ENCODE measurements at regions not wholly inside any gene's neighbourhood (a gene's known extent, or its start where the extent isn't known, plus 50 kb on each side); places are given as distances from the start of the nearest gene placed in this dataset.
"Not testable (repeated sequence)": the region's sequence is repeated elsewhere in the genome, so short reads cannot be mapped to it uniquely, and the experiment has no call there.

GRCh38 chr18:1394426-1394825 is 489.8 kb downstream of the ADCYAP1 start:
- DNase-seq (ENCODE audit: low read depth in 2 of 2, low spot score in 1 of 2), result no peak

GRCh38 chr18:1394966-1395365 is 490.3 kb downstream of the ADCYAP1 start:
- DNase-seq (ENCODE audit: low read depth in 2 of 2, low spot score in 1 of 2), result no peak

- no peak for DNase-seq (ENCODE audit: low read depth in 2 of 2, low spot score in 1 of 2)
These were observed 503.7 kb downstream of the ADCYAP1 start for GRCh38 chr18:1408376-1408775.

GRCh38 chr18:1412655-1413322 is 508.1 kb downstream of the ADCYAP1 start:
- no peak for DNase-seq (ENCODE audit: low read depth in 2 of 2, low spot score in 1 of 2)

GRCh38 chr18:1413323-1413675 is 508.6 kb downstream of the ADCYAP1 start:
- no peak for DNase-seq (ENCODE audit: low read depth in 2 of 2, low spot score in 1 of 2)

GRCh38 chr18:1416074-1416473 is 511.4 kb downstream of the ADCYAP1 start:
- DNase-seq (ENCODE audit: low read depth in 2 of 2, low spot score in 1 of 2), result no peak

GRCh38 chr18:1421502-1421901 is 516.8 kb downstream of the ADCYAP1 start:
- no peak for DNase-seq (ENCODE audit: low read depth in 2 of 2, low spot score in 1 of 2)

GRCh38 chr18:1422634-1423033 is 518.0 kb downstream of the ADCYAP1 start:
- no peak for DNase-seq (ENCODE audit: low read depth in 2 of 2, low spot score in 1 of 2)

- DNase-seq (ENCODE audit: low read depth in 2 of 2, low spot score in 1 of 2), result no peak
These were observed 521.0 kb downstream of the ADCYAP1 start for GRCh38 chr18:1425679-1426078.

GRCh38 chr18:1435487-1435886 is 530.8 kb downstream of the ADCYAP1 start:
- no peak for DNase-seq (ENCODE audit: low read depth in 2 of 2, low spot score in 1 of 2)

- no peak for DNase-seq (ENCODE audit: low read depth in 2 of 2, low spot score in 1 of 2)
These were observed 531.5 kb downstream of the ADCYAP1 start for GRCh38 chr18:1436199-1436598.

GRCh38 chr18:1438458-1438910 is 533.8 kb downstream of the ADCYAP1 start:
- DNase-seq (ENCODE audit: low read depth in 2 of 2, low spot score in 1 of 2), result no peak

GRCh38 chr18:1438967-1439366 is 534.3 kb downstream of the ADCYAP1 start:
- no peak for DNase-seq (ENCODE audit: low read depth in 2 of 2, low spot score in 1 of 2)

- not testable (repeated sequence) for DNase-seq (ENCODE audit: low read depth in 2 of 2, low spot score in 1 of 2)
These were observed 539.4 kb downstream of the ADCYAP1 start for GRCh38 chr18:1444062-1444461.

- no peak for DNase-seq (ENCODE audit: low read depth in 2 of 2, low spot score in 1 of 2)
These were observed 542.1 kb downstream of the ADCYAP1 start for GRCh38 chr18:1446765-1447164.

- no peak for DNase-seq (ENCODE audit: low read depth in 2 of 2, low spot score in 1 of 2)
These were observed 548.1 kb downstream of the ADCYAP1 start for GRCh38 chr18:1452821-1453220.

- DNase-seq (ENCODE audit: low read depth in 2 of 2, low spot score in 1 of 2), result no peak
These were observed 550.9 kb downstream of the ADCYAP1 start for GRCh38 chr18:1455605-1456004.

- no peak for DNase-seq (ENCODE audit: low read depth in 2 of 2, low spot score in 1 of 2)
These were observed 553.9 kb downstream of the ADCYAP1 start for GRCh38 chr18:1458547-1458946.

GRCh38 chr18:1463981-1464380 is 559.3 kb downstream of the ADCYAP1 start:
- no peak for DNase-seq (ENCODE audit: low read depth in 2 of 2, low spot score in 1 of 2)

GRCh38 chr18:1464444-1465217 is 560.0 kb downstream of the ADCYAP1 start:
- no peak for DNase-seq (ENCODE audit: low read depth in 2 of 2, low spot score in 1 of 2)

- DNase-seq (ENCODE audit: low read depth in 2 of 2, low spot score in 1 of 2), result no peak
These were observed 561.4 kb downstream of the ADCYAP1 start for GRCh38 chr18:1466035-1466434.

GRCh38 chr18:1467461-1467964 is 562.8 kb downstream of the ADCYAP1 start:
- no peak for DNase-seq (ENCODE audit: low read depth in 2 of 2, low spot score in 1 of 2)

Data from stimulated activated CD8-positive, alpha-beta memory T cell treated with anti-CD3 and anti-CD28 coated beads, Interleukin-4, amount 100 ng/mL, for 1 hour (primary cell).